T-helper 17 cell (primary cell): ENCODE measurements at regions not wholly inside any gene's neighbourhood (a gene's known extent, or its start where the extent isn't known, plus 50 kb on each side); places are given as distances from the start of the nearest gene placed in this dataset.
"Not testable (repeated sequence)": the region's sequence is repeated elsewhere in the genome, so short reads cannot be mapped to it uniquely, and the experiment has no call there.

Experiments used
- ATAC-seq: fragments of 150-1000 bp; cut with Tn5 transposase; 2 replicates; pipeline ENCODE4 v1.10.0; 2021; ENCODE audit warnings: mild to moderate bottlenecking, moderate library complexity
- DNase-seq, 3 donors: peaks; one replicate each; pipeline versions ENCODE4 v3.0.0 to v3.0.0-alpha.2; 2020 to 2021
- H3K9me3 ChIP-seq: one replicate; pipeline ENCODE4 v1.7.0; 2013; ENCODE audit warnings: low read length, mild to moderate bottlenecking; ENCODE audit not compliant: control insufficient read depth, poor library complexity, severe bottlenecking
- H3K27ac Mint-ChIP-seq: one replicate; pipeline ENCODE4 v1.8.0; 2022; ENCODE audit warnings: mild to moderate bottlenecking, moderate library complexity, mixed read lengths
- H3K27me3 Mint-ChIP-seq: one replicate; pipeline ENCODE4 v1.8.0; 2022; ENCODE audit warnings: mixed read lengths
- H3K36me3 Mint-ChIP-seq: one replicate; pipeline ENCODE4 v1.8.0; 2022; ENCODE audit warnings: low read depth, mixed read lengths
- H3K4me1 Mint-ChIP-seq: one replicate; pipeline ENCODE4 v1.8.0; 2022; ENCODE audit warnings: mild to moderate bottlenecking, mixed read lengths
- H3K4me3 Mint-ChIP-seq: one replicate; pipeline ENCODE4 v1.8.0; 2022; ENCODE audit warnings: mild to moderate bottlenecking, moderate library complexity, mixed read lengths

GRCh38 chr5:159807586-159807985, 108.7 kb upstream of the ADRA1B start:
- peaks cover 30% of the 10 kb centered on the region for H3K27me3 Mint-ChIP-seq
- no peaks in the 10 kb centered on the region for H3K9me3 ChIP-seq
- no peaks in the 10 kb centered on the region for H3K36me3 Mint-ChIP-seq
- no peak overlapping the region for H3K4me3 Mint-ChIP-seq
- H3K27ac Mint-ChIP-seq, result no peak overlapping the region
- DNase-seq, result no peak
- H3K4me1 Mint-ChIP-seq, result no peaks in the 10 kb centered on the region
- ATAC-seq, result no peak

GRCh38 chr5:159811712-159812111, 104.6 kb upstream of the ADRA1B start:
- H3K27ac Mint-ChIP-seq, result no peak overlapping the region
- no peak overlapping the region for H3K4me3 Mint-ChIP-seq
- DNase-seq (no peak), ATAC-seq (no peak)
- no peaks in the 10 kb centered on the region for H3K9me3 ChIP-seq
- H3K36me3 Mint-ChIP-seq, result no peaks in the 10 kb centered on the region
- H3K27me3 Mint-ChIP-seq, result no peaks in the 10 kb centered on the region
- H3K4me1 Mint-ChIP-seq, result no peaks in the 10 kb centered on the region

- H3K4me3 Mint-ChIP-seq, H3K27me3 Mint-ChIP-seq, H3K27ac Mint-ChIP-seq, H3K4me1 Mint-ChIP-seq, ATAC-seq, H3K9me3 ChIP-seq, H3K36me3 Mint-ChIP-seq, DNase-seq: not testable (repeated sequence)
Measured at GRCh38 chr5:159812759-159813158, 103.5 kb upstream of the ADRA1B start.

GRCh38 chr5:159814222-159814621, 102.1 kb upstream of the ADRA1B start:
- no peak for ATAC-seq
- no peaks in the 10 kb centered on the region for H3K9me3 ChIP-seq
- peaks cover 5% of the 10 kb centered on the region for H3K27me3 Mint-ChIP-seq
- H3K27ac Mint-ChIP-seq, result no peak overlapping the region
- H3K36me3 Mint-ChIP-seq, result no peaks in the 10 kb centered on the region
- H3K4me1 Mint-ChIP-seq, result no peaks in the 10 kb centered on the region
- no peak overlapping the region for H3K4me3 Mint-ChIP-seq
- DNase-seq, result no peak

GRCh38 chr5:159814805-159815585, 101.3 kb upstream of the ADRA1B start:
- no peaks in the 10 kb centered on the region for H3K4me1 Mint-ChIP-seq
- H3K27me3 Mint-ChIP-seq, result peaks cover 5% of the 10 kb centered on the region
- ATAC-seq (no peak), DNase-seq (no peak)
- H3K4me3 Mint-ChIP-seq, result no peak overlapping the region
- H3K36me3 Mint-ChIP-seq, result no peaks in the 10 kb centered on the region
- no peaks in the 10 kb centered on the region for H3K9me3 ChIP-seq
- no peak overlapping the region for H3K27ac Mint-ChIP-seq

GRCh38 chr5:159817262-159818029, 98.8 kb upstream of the ADRA1B start:
- ATAC-seq (no peak), DNase-seq (no peak)
- no peak overlapping the region for H3K27ac Mint-ChIP-seq
- peaks cover 21% of the 10 kb centered on the region for H3K27me3 Mint-ChIP-seq
- H3K36me3 Mint-ChIP-seq, result no peaks in the 10 kb centered on the region
- H3K4me3 Mint-ChIP-seq, result no peak overlapping the region
- H3K4me1 Mint-ChIP-seq, result no peaks in the 10 kb centered on the region
- no peaks in the 10 kb centered on the region for H3K9me3 ChIP-seq

- H3K4me1 Mint-ChIP-seq, result no peaks in the 10 kb centered on the region
- no peak for ATAC-seq
Measured at GRCh38 chr5:159819591-159820411, 96.5 kb upstream of the ADRA1B start.

GRCh38 chr5:159820692-159821091, 95.6 kb upstream of the ADRA1B start:
- Mint-ChIP-seq H3K27me3 (peaks cover 21% of the 10 kb centered on the region), H3K4me1 (no peaks in the 10 kb centered on the region), H3K36me3 (no peaks in the 10 kb centered on the region), H3K27ac (no peak overlapping the region), H3K4me3 (no peak overlapping the region)
- H3K9me3 ChIP-seq, result no peaks in the 10 kb centered on the region
- no peak for DNase-seq
- ATAC-seq, result no peak

More at GRCh38 chr5:159819591-159820411, 96.5 kb upstream of the ADRA1B start:
- Mint-ChIP-seq H3K27ac (no peak overlapping the region), H3K36me3 (no peaks in the 10 kb centered on the region), H3K27me3 (peaks cover 21% of the 10 kb centered on the region), H3K4me3 (no peak overlapping the region)
- DNase-seq, result no peak
- H3K9me3 ChIP-seq, result no peaks in the 10 kb centered on the region

- DNase-seq, result no peak
- no peak for ATAC-seq
- no peaks in the 10 kb centered on the region for H3K36me3 Mint-ChIP-seq
- H3K4me1 Mint-ChIP-seq, result no peaks in the 10 kb centered on the region
- no peaks in the 10 kb centered on the region for H3K9me3 ChIP-seq
- no peak overlapping the region for H3K4me3 Mint-ChIP-seq
- H3K27me3 Mint-ChIP-seq, result peaks cover 21% of the 10 kb centered on the region
- H3K27ac Mint-ChIP-seq, result no peak overlapping the region
Measured at GRCh38 chr5:159821461-159821940, 94.8 kb upstream of the ADRA1B start.

- Mint-ChIP-seq H3K4me3 (no peak overlapping the region), H3K4me1 (no peaks in the 10 kb centered on the region), H3K27me3 (peaks cover 21% of the 10 kb centered on the region), H3K27ac (no peak overlapping the region), H3K36me3 (no peaks in the 10 kb centered on the region)
- no peak for ATAC-seq
- H3K9me3 ChIP-seq, result no peaks in the 10 kb centered on the region
- DNase-seq, result no peak
Measured at GRCh38 chr5:159824188-159825161, 91.8 kb upstream of the ADRA1B start.

- Mint-ChIP-seq H3K27ac (no peak overlapping the region), H3K4me1 (no peaks in the 10 kb centered on the region), H3K4me3 (no peak overlapping the region), H3K27me3 (peaks cover 28% of the 10 kb centered on the region), H3K36me3 (no peaks in the 10 kb centered on the region)
- no peaks in the 10 kb centered on the region for H3K9me3 ChIP-seq
- no peak for ATAC-seq
- no peak for DNase-seq
Measured at GRCh38 chr5:159825551-159826051, 90.7 kb upstream of the ADRA1B start.
